Uterus (tissue), 3 donors: ENCODE measurements at regions not wholly inside any gene's neighbourhood (a gene's known extent, or its start where the extent isn't known, plus 50 kb on each side); places are given as distances from the start of the nearest gene placed in this dataset.

Experiments
- DNase-seq, 2 donors: peaks; one replicate each; pipeline ENCODE4 v3.0.0-alpha.2; 2019 to 2020
- H3K27ac ChIP-seq, 2 donors: fragments of 200-600 bp; sonication (generic); 1 replicate in 1 of 2; 2 replicates in 1 of 2; pipeline ENCODE4 v1.5.1; 2016 to 2018
- H3K27me3 ChIP-seq, 2 donors: fragments of 200-600 bp; sonication (generic); one replicate each; pipeline ENCODE4 v1.5.1; 2018 to 2019; ENCODE audit warnings: control low read depth in 1 of 2
- H3K36me3 ChIP-seq, 2 donors: fragments of 200-600 bp; sonication (generic); one replicate each; pipeline ENCODE4 v1.5.1; 2019; ENCODE audit warnings: control low read depth in 1 of 2
- H3K4me1 ChIP-seq, 2 donors: fragments of 200-600 bp; sonication (generic); one replicate each; pipeline ENCODE4 v1.5.1; 2018 to 2019; ENCODE audit warnings: control low read depth in 1 of 2
- H3K4me3 ChIP-seq, 2 donors: fragments of 200-600 bp; sonication (generic); 1 replicate in 1 of 2; 2 replicates in 1 of 2; pipeline ENCODE4 v1.5.1; 2018 to 2019; ENCODE audit warnings: mild to moderate bottlenecking in 1 of 2
- H3K9me3 ChIP-seq, 2 donors: fragments of 200-600 bp; sonication (generic); one replicate each; pipeline ENCODE4 v1.5.1; 2019; ENCODE audit warnings: control low read depth in 1 of 2
- CTCF ChIP-seq, 4 experiments: fragments of 200-600 bp in 2 of 4; fragments of 450-650 bp in 2 of 4; sonication (generic) in 2 of 4; IDR thresholded peaks; one replicate each; pipeline ENCODE4 v1.5.1; 2016 to 2019; ENCODE audit warnings: antibody characterized with exemption in 4 of 4, mild to moderate bottlenecking in 2 of 4, moderate library complexity in 1 of 4
- POLR2A ChIP-seq, 2 donors: fragments of 450-650 bp; IDR thresholded peaks; one replicate each; pipeline ENCODE4 v1.6.1; 2016; ENCODE audit warnings: antibody characterized with exemption in 2 of 2, mild to moderate bottlenecking in 1 of 2, moderate library complexity in 1 of 2
- intact Hi-C: fragments of 100-400 bp; cut with DNase I; formaldehyde crosslinking; loops from one replicate; pipeline ENCODE4 v1.15.1; 2023; ENCODE audit warnings: low total_unique reads
- donor health status: DM: yes; HTN: yes; CAD: no.

GRCh38 chr6:140090871-140091270, 716.4 kb upstream of the CITED2 start:
- H3K27me3 ChIP-seq, result no peaks in the 10 kb centered on the region
- H3K9me3 ChIP-seq, result no peaks in the 10 kb centered on the region
- H3K36me3 ChIP-seq, result no peaks in the 10 kb centered on the region
- H3K27ac ChIP-seq, result no peak overlapping the region
- no peak overlapping the region for H3K4me3 ChIP-seq
- TF ChIP-seq CTCF (IDR thresholded peaks at IDR 0.05), result no peak
- TF ChIP-seq POLR2A (IDR thresholded peaks at IDR 0.05), result no peak
- DNase-seq, result no peak
- no peaks in the 10 kb centered on the region for H3K4me1 ChIP-seq
- intact Hi-C loops, result no loop called here

GRCh38 chr6:140083375-140083774, 708.9 kb upstream of the CITED2 start:
- Histone ChIP-seq H3K9me3 (no peaks in the 10 kb centered on the region), H3K4me3 (no peak overlapping the region), H3K27ac (peak overlapping the region; percentile 25 to 48), H3K4me1 (no peaks in the 10 kb centered on the region), H3K27me3 (no peaks in the 10 kb centered on the region), H3K36me3 (no peaks in the 10 kb centered on the region)
- intact Hi-C loops, result no loop called here
- TF ChIP-seq CTCF (IDR thresholded peaks at IDR 0.05) (no peak), POLR2A (IDR thresholded peaks at IDR 0.05) (no peak)
- no peak for DNase-seq

GRCh38 chr6:140082867-140083297, 708.4 kb upstream of the CITED2 start:
- H3K9me3 ChIP-seq, result no peaks in the 10 kb centered on the region
- no peaks in the 10 kb centered on the region for H3K27me3 ChIP-seq
- H3K4me3 ChIP-seq, result no peak overlapping the region
- TF ChIP-seq CTCF (IDR thresholded peaks at IDR 0.05), result no peak
- TF ChIP-seq POLR2A (IDR thresholded peaks at IDR 0.05), result no peak
- H3K27ac ChIP-seq, result peak overlapping the region; percentile 25 to 48
- H3K36me3 ChIP-seq, result no peaks in the 10 kb centered on the region
- no peaks in the 10 kb centered on the region for H3K4me1 ChIP-seq
- intact Hi-C loops, result no loop called here
- DNase-seq, result peak; percentile 16 to 52

- Histone ChIP-seq H3K4me1 (no peaks in the 10 kb centered on the region), H3K36me3 (no peaks in the 10 kb centered on the region), H3K27ac (peak overlapping the region; percentile 60 to 81), H3K27me3 (no peaks in the 10 kb centered on the region), H3K4me3 (no peak overlapping the region), H3K9me3 (no peaks in the 10 kb centered on the region)
- intact Hi-C loops, result no loop called here
- peak; percentile 22 to 40 for DNase-seq
- TF ChIP-seq CTCF (IDR thresholded peaks at IDR 0.05), result no peak
- TF ChIP-seq POLR2A (IDR thresholded peaks at IDR 0.05), result no peak
Observed at GRCh38 chr6:140079328-140079727, 704.9 kb upstream of the CITED2 start.

- Histone ChIP-seq H3K27ac (peak overlapping the region; percentile 60 to 81), H3K4me3 (no peak overlapping the region), H3K36me3 (no peaks in the 10 kb centered on the region), H3K27me3 (no peaks in the 10 kb centered on the region), H3K4me1 (no peaks in the 10 kb centered on the region), H3K9me3 (no peaks in the 10 kb centered on the region)
- DNase-seq, result peak in 1 of 2 donors; percentile 34
- no peak for TF ChIP-seq CTCF (IDR thresholded peaks at IDR 0.05)
- TF ChIP-seq POLR2A (IDR thresholded peaks at IDR 0.05), result no peak
- intact Hi-C loops, result no loop called here
Observed at GRCh38 chr6:140078561-140079125, 704.2 kb upstream of the CITED2 start.
